ENCODE measurements at regions not wholly inside any gene's neighbourhood (a gene's known extent, or its start where the extent isn't known, plus 50 kb on each side); places are given as distances from the start of the nearest gene placed in this dataset.

DNA sequence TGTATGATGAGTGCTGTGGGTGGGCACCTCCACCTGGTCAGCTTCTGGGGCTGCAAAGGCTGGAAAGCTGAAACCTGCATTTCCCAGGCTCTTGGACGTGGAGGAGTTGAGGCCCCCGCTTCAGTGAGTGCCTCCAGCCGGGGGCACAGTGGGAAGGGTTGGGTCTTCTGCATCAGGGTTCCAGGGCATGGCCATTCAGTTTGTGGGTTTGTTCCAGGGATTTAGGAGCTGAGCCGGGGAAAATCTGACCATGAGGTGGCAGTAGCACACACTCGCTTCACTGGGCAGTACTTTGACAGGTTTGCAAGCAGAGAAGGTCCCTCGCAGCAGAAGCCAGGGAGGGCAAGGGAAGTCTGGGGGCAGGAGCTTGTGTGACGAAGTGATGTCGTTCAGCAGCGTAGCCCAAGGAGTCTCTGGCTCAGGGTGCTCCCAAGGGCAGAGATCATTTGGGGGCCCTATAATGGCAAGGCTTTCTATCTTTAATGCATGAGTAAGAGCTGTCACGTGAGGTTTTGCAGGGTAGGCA lies 69.5 kb upstream of the SULF2 start (continued):
- TF ChIP-seq ZBED4 (CRISPR knock-in tag; IDR thresholded peaks at IDR 0.05; ENCODE audit: borderline replicate concordance) (peak; percentile 29; the same call in 1 of the 2 replicates), ZNF891 (CRISPR knock-in tag; IDR thresholded peaks at IDR 0.05) (0 out of 2 replicates have a peak, but pooled peaks have one; percentile 42), FOSL2 (CRISPR knock-in tag; IDR thresholded peaks at IDR 0.05) (0 out of 2 replicates have a peak, but pooled peaks have one; percentile 33), HNRNPUL1 (IDR thresholded peaks at IDR 0.05; ENCODE audit: low read depth, low read length) (no peak), ELF1 (CRISPR knock-in tag; IDR thresholded peaks at IDR 0.05) (0 out of 2 replicates have a peak, but pooled peaks have one; percentile 33), SETDB1 (CRISPR knock-in tag; IDR thresholded peaks at IDR 0.05; ENCODE audit: borderline replicate concordance) (peak; percentile 68; the same call in 1 of the 2 replicates), NRL (CRISPR knock-in tag; IDR thresholded peaks at IDR 0.05; ENCODE audit: borderline replicate concordance) (peak; percentile 58; the same call in 1 of the 2 replicates), ZNF674 (CRISPR knock-in tag; IDR thresholded peaks at IDR 0.05; ENCODE audit: low read depth) (no peak), SOX6 (IDR thresholded peaks at IDR 0.05) (no peak), SOX6 (CRISPR knock-in tag; IDR thresholded peaks at IDR 0.05) (peak; percentile 27; the same call in 1 of the 2 replicates), BCL6 (CRISPR knock-in tag; IDR thresholded peaks at IDR 0.05) (no peak), HOXA9 (CRISPR knock-in tag; IDR thresholded peaks at IDR 0.05; ENCODE audit: borderline replicate concordance) (0 out of 2 replicates have a peak, but pooled peaks have one; percentile 54), CBX5 (CRISPR knock-in tag; IDR thresholded peaks at IDR 0.05; ENCODE audit: borderline replicate concordance) (0 out of 2 replicates have a peak, but pooled peaks have one; percentile 61), BHLHE40 (IDR thresholded peaks at IDR 0.05; ENCODE audit: low read length) (0 out of 2 replicates have a peak, but pooled peaks have one; percentile 21), RELA (CRISPR knock-in tag; IDR thresholded peaks at IDR 0.05) (0 out of 2 replicates have a peak, but pooled peaks have one; percentile 43), CC2D1A (CRISPR knock-in tag; IDR thresholded peaks at IDR 0.05) (no peak), RAD21 (CRISPR knock-in tag; IDR thresholded peaks at IDR 0.05) (peak; percentile 93)
- TF ChIP-seq, protein P1, sequence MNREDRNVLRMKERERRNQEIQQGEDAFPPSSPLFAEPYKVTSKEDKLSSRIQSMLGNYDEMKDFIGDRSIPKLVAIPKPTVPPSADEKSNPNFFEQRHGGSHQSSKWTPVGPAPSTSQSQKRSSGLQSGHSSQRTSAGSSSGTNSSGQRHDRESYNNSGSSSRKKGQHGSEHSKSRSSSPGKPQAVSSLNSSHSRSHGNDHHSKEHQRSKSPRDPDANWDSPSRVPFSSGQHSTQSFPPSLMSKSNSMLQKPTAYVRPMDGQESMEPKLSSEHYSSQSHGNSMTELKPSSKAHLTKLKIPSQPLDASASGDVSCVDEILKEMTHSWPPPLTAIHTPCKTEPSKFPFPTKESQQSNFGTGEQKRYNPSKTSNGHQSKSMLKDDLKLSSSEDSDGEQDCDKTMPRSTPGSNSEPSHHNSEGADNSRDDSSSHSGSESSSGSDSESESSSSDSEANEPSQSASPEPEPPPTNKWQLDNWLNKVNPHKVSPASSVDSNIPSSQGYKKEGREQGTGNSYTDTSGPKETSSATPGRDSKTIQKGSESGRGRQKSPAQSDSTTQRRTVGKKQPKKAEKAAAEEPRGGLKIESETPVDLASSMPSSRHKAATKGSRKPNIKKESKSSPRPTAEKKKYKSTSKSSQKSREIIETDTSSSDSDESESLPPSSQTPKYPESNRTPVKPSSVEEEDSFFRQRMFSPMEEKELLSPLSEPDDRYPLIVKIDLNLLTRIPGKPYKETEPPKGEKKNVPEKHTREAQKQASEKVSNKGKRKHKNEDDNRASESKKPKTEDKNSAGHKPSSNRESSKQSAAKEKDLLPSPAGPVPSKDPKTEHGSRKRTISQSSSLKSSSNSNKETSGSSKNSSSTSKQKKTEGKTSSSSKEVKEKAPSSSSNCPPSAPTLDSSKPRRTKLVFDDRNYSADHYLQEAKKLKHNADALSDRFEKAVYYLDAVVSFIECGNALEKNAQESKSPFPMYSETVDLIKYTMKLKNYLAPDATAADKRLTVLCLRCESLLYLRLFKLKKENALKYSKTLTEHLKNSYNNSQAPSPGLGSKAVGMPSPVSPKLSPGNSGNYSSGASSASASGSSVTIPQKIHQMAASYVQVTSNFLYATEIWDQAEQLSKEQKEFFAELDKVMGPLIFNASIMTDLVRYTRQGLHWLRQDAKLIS (CRISPR knock-in tag; IDR thresholded peaks at IDR 0.05) = no peak
- TF ChIP-seq, protein P2, sequence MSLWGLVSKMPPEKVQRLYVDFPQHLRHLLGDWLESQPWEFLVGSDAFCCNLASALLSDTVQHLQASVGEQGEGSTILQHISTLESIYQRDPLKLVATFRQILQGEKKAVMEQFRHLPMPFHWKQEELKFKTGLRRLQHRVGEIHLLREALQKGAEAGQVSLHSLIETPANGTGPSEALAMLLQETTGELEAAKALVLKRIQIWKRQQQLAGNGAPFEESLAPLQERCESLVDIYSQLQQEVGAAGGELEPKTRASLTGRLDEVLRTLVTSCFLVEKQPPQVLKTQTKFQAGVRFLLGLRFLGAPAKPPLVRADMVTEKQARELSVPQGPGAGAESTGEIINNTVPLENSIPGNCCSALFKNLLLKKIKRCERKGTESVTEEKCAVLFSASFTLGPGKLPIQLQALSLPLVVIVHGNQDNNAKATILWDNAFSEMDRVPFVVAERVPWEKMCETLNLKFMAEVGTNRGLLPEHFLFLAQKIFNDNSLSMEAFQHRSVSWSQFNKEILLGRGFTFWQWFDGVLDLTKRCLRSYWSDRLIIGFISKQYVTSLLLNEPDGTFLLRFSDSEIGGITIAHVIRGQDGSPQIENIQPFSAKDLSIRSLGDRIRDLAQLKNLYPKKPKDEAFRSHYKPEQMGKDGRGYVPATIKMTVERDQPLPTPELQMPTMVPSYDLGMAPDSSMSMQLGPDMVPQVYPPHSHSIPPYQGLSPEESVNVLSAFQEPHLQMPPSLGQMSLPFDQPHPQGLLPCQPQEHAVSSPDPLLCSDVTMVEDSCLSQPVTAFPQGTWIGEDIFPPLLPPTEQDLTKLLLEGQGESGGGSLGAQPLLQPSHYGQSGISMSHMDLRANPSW (CRISPR knock-in tag; IDR thresholded peaks at IDR 0.05; ENCODE audit: borderline replicate concordance) = no peak
